ENCODE measurements at regions not wholly inside any gene's neighbourhood (a gene's known extent, or its start where the extent isn't known, plus 50 kb on each side); places are given as distances from the start of the nearest gene placed in this dataset.
A peak's percentile ranks its signal among the peaks of the same experiment; 100 is the strongest.
"Not testable (repeated sequence)": the region's sequence is repeated elsewhere in the genome, so short reads cannot be mapped to it uniquely, and the experiment has no call there.

DNA sequence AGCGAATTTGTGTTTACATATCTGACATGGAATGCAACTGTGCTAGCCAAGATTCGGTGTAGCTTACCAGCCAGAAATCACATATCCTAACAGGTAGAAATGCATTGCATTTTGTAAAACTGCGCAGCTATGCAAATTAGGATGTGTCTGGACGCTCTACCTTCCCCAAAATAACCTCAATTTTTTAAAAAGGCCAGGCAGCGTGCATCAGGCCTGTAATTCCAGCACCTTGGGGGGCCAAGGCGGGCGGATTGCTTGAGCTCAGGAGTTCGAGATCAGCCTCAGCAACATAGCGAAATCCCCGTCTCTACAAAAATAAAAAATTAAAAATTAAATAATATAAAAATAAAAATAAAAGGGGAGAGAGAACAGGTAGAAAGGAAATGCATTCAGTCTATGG, 305.0 kb downstream of the TYW1 start:
- DNase-seq: no peak

DNA sequence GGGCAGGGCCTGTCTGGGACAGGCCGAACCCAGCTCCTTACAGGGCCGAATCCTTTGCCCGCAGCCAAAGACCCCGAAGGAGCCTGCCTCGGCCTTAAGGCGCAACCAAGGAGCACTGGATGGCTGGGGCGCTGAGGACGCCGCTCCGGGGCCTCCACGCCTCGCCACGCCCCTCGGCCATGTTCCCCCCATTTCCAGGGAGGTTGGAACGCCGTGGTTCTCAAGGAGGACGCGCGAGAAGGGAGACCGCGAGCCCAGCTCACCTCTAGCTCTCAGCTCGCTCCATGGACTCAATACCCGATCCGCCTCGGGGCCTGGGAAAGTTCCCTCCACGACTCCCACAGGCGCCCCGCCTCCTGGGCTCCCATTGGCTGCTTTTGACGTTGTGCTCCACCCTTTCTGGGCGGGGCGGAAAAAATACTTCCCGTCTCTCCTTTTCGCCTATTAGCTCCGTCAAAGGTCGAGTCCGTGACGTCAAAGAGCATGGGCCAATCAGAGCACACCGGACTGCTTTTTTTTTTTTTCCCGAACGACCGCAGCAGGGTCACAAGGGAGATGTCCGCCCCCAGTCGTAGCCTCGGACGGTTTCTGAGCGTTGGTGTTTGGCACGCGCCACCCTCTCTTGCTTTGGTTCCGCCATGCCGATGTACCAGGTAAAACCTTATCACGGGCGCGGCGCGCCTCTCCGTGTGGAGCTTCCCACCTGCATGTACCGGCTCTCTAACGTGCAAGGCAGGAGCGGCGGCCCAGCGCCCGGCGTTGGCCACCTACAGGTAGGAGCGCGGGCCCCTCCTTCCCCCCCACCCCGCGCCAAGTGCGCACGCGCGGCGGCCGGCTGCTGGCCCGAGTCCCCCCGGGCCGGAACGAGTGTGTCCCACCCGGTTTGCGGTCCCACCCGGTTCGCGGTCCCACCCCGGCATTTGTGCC, 305.7 kb downstream of the TYW1 start:
- DNase-seq: peak; percentile 88 to 98 (median 97)

DNA sequence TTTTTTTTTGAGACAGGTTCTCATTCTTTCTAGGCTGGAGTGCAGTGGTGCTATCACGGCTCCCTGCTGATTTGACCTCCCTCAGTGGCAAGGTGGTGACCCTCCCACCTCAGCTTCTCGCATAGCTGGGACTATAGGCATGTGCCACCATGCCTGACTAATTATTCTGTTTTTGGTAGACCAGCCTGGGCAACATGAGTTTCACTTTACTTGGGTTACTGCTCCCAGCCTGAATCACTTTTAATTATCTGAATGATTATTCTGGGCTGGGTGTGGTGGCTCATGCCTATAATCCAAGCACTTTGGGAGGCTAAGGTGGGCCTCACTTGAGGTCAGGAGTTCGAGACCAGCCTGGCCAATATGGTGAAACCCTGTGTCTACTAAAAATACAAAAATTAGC, 308.2 kb downstream of the TYW1 start:
- DNase-seq: not testable (repeated sequence)

DNA sequence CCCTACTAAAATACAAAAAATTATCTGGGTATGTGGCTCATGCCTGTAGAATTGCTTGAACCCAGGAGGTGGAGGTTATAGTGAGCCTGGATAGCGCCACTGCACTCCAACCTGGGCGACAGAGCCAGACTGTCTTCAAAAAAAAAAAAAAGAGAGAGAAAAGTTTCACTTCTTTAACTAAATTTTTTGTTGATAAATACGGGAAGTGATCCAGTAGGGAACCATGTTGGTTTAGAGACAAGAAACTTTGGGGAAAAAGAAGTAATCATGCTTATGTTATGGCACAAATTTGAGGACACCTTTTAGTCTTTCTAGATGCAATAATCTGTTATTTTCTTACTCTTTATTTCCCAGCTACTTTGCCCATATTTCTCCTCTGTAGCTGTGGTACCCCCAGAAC, 309.7 kb downstream of the TYW1 start:
- DNase-seq: no peak

DNA sequence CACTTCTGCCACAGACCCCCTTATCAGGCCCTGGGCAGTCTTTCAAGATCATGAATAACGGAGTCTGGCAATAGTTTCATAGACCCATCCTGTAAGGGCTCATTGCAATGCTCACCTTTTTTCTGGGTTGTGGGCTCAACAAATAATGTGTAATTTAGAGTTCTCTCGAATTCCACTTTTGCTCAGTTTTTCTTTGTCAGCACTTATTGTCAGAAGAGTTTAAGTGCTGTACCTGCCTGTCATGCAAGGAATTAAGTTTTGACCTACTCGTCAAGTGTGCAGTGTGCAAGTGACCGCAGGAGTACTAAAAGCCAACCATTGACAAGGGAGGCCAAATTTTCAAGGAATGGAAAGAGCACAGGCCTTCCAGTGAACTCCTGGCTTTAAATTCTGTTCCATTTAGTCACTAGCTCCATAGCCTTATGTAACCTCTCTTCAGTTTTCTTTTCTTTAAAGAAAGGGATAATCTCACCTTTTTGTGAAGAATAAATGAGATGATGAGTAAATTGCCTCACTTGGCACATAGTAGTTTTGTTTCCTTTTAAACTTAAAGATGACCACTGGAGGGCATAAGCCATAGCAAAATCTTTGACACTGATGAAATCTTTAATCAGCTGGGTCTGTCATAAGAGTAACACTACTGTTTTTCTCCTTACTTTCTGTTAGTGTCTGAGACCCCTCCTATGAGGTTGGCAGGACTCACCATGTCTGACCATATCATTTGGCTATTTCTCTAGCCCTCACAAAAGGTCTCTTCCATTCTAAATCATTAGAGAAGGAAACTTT, 313.3 kb downstream of the TYW1 start:
- no peak for DNase-seq

DNA sequence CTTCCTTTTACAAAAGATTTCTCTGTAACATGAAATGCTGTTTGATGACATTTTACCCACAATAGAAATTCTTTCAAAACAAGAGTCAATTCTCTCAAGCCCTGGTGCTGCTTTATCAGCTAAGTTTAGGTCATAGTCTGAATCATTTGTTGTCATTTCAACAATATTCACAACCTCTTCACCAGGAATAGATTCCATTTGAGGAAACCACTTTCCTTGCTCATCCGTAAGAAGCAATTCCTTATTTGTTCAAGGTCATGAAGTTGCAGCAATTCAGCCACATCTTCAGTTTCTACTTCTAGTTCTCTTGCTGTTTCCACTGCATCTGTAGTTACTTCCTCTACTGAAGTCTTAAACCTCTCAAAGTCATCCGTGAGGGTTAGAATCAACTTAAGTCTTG, 315.3 kb downstream of the TYW1 start:
- DNase-seq: no peak

DNA sequence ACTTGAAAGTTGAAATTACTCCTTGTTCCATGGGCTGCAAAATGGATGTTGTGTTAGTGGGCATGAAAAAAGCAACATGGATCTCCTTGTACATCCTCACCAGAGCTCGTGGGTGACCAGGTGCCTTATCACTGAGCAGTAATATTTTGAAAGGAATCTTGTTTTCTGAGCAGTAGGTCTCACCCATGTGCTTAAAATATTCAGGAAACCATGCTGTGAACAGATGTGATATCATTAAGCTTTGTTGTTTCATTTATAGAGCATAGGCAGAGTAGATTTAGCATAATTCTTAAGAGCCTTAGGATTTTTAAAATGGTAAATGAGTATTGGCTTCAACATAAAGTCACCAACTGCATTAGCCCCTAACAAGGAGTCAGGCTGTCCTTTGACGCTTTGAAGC, 316.6 kb downstream of the TYW1 start:
- no peak for DNase-seq

DNA sequence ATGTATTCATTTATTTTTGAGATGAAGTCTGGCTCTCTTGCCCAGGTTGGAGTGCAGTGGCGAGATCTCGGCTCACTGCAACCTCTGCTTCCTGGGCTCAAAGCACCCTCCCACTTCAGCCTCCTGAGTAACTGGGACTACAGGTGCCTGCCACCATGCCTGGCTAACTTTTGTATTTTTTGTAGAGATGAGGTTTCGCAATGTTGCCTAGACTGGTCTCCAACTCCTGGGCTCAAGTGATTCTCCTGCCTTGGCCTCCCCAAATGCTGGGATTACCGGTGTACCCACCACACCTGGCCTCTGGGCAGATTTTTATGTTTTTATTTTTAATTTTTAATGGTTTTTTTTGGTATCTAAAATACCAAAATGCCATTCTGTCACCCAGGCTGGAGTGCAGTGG, 320.3 kb downstream of the TYW1 start:
- not testable (repeated sequence) for DNase-seq

DNA sequence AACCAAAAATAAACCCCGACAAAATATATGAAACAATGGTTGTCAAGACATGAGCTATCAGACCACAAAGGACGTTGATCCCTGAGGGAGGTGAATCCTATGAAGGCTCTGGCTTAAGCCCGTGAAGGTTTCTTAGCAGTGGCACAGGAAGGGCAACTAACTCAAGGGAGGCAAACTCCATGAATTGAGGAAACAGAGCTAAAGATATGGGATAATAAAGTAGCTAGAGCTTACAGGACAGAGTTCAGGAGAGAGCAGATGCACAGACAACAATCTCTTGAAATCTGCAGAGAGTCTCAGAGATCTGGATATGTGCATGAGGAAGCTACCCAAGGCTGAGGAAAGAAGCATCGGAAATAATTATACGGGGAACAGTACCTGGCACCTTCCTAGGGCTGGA, 331.6 kb downstream of the TYW1 start:
- not testable (repeated sequence) for DNase-seq

DNA sequence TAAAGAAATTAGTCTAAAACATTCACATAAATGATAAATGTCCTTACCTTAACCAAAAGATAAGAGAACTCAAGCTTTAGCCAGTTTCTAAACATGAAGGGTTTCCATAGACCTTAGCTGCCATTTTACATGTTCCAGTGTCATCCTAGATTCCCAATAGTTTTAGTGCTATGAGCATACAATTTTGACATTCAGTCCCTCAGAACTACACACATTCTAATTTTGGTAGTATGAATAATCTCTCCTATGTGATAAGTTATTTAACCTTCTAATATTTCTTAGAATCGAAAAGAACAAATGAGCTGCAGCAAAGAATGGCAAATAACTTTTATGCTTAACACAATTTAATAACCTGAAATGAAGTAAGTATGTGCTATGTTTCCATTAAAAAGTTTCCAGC, 338.5 kb downstream of the TYW1 start:
- not testable (repeated sequence) for DNase-seq

DNA sequence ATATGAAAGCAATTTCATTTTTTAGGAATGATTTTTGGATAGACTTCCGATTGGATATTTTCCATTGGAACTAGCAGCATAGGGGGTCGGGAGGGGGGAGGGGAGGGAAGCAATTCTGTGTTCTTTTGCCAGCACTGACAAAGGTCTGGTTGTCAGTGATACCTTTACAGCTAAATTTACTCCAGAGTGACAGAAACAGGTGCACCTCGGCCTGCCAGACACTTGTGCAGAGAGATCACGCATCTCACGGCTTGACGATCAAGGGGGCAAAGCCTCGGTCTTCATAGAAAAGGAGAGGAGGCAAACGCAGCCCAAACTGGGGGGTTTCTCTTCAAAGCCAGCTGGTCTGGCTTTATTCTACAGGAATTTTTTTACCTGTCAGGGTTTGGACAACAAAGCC, 339.0 kb downstream of the TYW1 start:
- not testable (repeated sequence) for DNase-seq

DNA sequence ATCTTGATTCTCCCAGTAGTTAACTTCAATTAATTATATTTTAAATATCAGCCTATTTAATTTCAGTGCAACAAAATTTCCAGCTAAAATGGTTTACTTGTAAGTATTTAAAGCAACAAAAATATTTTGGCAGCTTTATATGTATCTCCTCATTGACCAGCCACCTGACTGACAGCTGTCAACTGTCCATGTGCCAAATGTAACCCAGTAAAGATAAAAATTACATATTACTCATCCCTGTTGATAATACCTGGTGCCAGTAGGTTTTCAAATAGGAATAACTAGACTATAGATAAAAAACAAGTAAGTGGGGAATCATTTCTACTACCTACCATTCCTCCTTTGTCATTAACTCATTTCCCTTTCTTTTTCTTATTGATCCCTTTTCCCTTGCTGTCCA, 341.9 kb downstream of the TYW1 start:
- not testable (repeated sequence) for DNase-seq

DNA sequence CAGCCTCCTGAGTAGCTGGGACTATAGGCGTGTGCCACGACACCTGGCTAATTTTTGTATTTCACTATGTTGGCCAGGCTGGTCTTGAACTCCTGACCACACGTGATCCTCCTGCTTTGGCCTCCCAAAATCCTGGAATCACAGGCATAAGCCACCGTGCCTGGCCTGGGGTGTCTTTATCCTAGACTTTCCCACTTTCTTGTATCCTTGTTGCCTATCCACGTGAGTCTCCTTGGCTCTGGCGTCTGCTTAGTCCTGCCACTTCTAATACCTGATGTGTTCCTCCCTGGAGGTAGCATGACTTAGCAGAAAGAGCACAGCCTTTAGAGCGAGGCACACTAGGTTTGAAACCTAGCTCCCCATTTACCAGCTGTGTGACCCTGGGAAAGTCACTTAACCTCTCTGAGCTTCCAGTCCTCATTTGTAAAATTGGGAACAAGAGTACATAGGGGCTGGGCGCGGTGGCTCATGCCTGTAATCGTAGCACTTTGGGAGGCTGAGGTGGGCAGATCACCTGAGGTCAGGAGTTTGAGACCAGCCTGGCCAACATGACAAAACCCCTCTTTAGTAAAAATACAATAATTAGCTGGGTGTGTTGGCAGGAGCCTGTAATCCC, 344.6 kb downstream of the TYW1 start:
- DNase-seq: no peak

DNA sequence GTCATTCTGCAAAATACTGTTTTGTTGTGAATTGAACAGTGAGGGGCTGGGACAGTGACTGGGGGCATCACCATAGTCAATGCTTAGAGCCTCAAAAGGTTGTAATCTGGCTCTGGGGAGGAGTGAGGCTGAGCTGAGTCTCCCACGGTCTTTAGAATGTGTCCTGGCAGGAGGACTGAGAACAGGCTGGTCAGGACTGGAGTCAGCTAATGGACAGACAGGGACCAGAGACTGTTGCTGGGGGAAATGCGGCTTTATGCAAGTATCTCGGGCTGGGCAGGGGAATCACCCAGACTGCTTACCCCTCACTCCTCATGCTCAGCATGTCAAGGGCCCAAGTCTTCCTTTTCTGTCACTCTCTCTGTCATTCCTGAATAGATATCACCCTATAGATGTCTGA, 346.5 kb downstream of the TYW1 start:
- no peak for DNase-seq

DNA sequence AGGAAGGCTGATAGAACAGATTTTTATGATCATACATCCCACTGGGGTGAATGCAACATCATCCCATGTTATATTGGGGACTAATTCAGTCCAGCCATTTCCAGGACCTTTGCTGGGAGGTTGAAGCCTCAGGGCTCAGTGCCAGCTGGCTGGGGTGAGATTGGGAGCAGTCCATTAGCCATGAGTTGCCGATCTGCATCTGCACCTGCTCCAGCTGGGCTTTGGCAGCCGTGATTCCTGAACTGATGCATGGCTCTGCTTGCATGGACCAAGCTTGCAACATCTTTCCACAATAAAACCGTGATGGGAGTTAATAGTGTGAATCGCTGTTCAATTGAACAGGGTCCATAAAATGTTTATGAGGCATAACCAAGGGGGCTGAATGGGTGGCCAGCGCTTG, 346.9 kb downstream of the TYW1 start:
- no peak for DNase-seq

DNA sequence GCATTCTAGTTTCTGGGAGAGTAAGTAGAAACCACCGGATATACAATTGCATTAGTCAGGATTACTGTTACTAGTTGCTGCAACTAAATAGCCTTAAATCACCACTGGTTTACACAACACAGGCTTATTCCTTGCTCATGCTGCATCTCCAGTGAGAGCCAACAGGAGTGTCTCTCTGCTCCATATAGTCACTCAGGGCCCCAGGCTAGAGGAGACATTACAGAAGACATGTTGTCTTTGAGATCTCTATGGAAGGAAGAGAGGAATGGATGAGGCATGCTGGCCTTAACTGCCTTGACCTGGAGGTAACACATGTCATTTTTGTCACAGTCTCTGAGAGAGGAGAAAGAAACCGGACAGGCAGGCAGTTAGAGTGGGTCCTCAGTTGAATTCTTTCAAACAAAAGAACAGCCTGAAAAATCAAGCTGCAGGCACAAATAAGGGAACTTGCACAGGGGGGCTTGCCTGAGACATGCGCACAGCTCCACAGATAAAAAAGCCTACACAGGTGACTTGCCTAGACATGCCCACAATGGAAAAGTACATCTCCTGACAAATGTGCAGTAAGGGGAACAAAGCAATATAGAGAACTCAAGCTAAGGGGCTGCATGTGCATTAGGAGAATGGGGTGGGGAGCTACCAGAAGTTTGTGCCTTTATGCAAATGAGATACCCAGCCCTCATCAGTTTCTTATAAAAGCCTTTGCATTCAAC, 348.0 kb downstream of the TYW1 start:
- no peak for DNase-seq

DNA sequence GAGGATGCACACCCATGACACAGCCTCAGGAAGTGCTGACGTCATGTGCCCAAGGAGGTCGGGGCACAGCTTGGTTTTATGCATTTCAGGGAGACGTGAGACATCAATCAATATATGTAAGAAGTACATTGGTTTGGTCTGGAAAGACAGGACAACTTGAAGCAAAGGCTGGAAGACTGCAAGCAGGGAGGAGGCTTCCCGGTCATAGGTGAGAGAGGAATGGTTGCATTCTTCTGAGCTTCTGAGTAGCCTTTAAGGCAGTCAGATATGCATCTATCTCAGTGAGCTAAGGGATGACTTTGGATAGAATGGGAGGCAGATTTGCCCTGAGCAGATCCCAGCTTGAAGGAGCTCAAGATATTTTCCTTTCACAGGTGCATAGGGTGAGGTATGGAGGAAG, 349.5 kb downstream of the TYW1 start:
- DNase-seq: peak in 1 of 5 experiments; percentile 33

DNA sequence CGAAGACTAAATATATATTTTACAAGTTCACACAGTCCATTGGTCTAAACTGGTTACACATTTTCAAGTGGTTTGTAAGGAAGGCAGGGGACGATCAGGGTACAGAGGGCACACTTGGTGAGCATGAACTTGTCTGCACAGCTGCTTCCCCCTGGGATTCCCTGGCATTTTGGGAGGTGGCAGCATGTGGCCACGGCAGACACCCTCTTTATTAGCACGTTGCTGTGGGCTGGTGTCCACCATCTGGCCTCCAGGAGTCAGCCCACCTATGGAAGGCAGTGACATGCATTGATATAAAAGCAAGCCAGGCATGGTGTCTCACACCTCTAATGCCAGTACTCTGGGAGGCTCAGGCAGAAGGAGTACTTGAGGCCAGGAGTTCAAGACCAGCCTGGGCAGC, 350.2 kb downstream of the TYW1 start:
- DNase-seq: no peak

DNA sequence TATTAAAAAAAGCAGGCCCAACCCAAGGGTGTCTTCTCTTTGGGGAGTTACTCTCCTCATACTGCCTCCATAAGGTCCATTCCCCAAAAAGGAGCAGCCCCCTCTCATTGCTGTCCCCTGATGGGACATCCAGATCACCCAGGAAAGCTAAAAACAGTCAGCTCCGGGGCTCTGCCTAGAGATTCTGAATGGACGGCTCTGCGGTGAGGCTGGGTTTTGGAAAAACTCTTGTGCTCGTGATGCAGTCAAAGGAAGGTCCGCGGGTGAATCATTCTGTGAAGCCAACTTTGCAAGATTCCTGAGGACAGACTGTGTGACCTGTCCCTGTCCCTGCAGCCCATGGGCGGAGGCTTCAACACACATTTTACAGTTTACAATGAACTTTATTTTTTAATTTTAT, 351.5 kb downstream of the TYW1 start:
- no peak for DNase-seq

DNA sequence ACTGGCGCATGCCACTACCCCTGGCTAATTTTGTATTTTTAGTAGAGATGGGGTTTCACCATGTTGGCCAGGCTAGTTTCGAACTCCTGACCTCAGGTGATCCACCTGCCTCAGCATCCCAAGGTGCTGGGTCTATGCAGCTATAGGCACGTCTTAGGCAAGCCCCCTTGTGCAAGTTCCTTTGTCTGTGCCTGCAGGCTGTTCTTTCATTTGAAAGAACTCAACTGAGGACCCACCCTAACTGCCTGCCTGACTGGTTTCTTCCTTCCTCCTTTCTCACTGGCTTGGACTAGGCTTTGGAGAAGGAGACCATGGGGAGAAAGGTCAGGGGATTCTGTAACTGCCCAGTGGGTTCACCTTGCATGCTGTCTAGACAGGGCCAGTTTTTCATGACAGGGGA, 361.0 kb downstream of the TYW1 start:
- DNase-seq: not testable (repeated sequence)

DNA sequence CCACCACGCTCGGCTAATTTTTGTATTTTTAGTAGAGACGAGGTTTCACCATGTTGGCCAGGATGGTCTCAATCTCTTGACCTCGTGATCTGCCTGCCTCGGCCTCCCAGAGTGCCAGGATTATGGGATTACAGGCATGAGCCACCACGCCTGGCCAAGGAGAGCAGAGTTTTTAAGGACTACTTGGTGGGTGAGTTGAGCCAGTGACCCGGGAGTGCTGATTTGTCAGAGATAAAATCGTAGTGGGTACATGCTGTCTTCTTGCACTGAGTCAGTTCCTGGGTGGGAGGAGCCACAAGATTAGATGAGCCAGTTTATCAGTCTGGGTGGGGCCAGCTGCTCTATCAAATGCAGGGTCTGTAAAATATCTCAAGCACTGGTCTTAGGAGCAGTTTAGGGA, 361.7 kb downstream of the TYW1 start:
- DNase-seq: not testable (repeated sequence)

DNA sequence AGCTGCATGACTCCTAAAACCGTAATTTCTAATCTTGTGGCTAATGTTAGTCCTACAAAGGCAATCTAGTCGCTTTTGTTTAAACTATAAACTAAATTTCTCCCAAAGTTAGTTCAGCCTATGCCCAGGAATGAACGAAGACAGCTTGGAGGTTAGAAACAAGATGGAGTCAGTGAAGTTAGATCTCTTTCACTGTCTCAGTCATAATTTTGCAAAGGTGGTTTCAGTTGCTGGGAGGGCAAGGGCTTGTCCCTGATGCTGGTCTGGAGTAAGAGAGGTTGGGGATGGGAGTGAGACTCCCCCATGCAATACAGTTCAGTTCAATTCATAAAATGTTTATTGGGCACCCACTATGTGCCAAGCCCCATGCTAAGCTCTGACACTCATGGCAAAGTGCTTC, 362.1 kb downstream of the TYW1 start:
- DNase-seq: not testable (repeated sequence)

DNA sequence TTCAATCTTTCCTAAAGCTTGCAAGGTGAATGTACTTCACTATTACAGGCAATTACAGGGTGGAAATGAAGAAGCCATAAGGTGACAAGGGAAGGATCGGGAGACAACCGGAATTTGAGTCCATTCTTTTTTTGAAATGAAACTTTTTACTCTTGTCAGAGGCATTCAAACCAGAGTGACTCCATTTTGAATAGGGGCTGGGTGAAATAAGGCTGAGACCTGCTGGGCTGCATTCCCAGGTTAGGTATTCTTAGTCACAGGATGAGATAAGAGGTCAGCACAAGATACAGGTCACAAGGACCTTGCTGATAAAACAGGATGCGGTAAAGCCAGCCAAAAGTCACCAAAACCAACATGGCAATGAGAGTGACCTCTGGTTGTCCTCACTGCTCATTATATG, 363.3 kb downstream of the TYW1 start:
- DNase-seq: no peak
